WTC11 (cell line): ENCODE measurements at regions not wholly inside any gene's neighbourhood (a gene's known extent, or its start where the extent isn't known, plus 50 kb on each side); places are given as distances from the start of the nearest gene placed in this dataset.

Source experiments
- ATAC-seq: fragments of 200-7000 bp; cut with Tn5 transposase; 2 replicates; pipeline ENCODE4 v1.10.0; 2021; ENCODE audit warnings: mild to moderate bottlenecking, moderate library complexity
- CTCF ChIA-PET: fragments of 300-600 bp; sonication (Branson Sonifier 250); formaldehyde crosslinking; loops from one replicate; lab custom pipeline; 2021; ENCODE audit warnings: antibody characterized with exemption; lab: Charles Lee
- POLR2A ChIA-PET: fragments of 350-600 bp; sonication (Branson Sonifier 250); formaldehyde crosslinking; loops from one replicate; lab custom pipeline; 2021; ENCODE audit warnings: antibody characterized with exemption; lab: Charles Lee
- DNase-seq: peaks from one replicate; pipeline ENCODE4 v3.0.0; 2021; ENCODE audit warnings: low spot score
- H3K27ac Mint-ChIP-seq: 2 replicates; pipeline ENCODE4 v1.8.0; 2021; ENCODE audit warnings: mixed read lengths
- H3K27me3 Mint-ChIP-seq: 2 replicates; pipeline ENCODE4 v1.8.0; 2021; ENCODE audit warnings: low read depth, mild to moderate bottlenecking, moderate library complexity, mixed read lengths
- H3K36me3 Mint-ChIP-seq: 2 replicates; pipeline ENCODE4 v1.8.0; 2021; ENCODE audit warnings: mixed read lengths
- H3K4me1 Mint-ChIP-seq: 2 replicates; pipeline ENCODE4 v1.8.0; 2022; ENCODE audit warnings: mixed read lengths
- H3K4me3 Mint-ChIP-seq: 2 replicates; pipeline ENCODE4 v1.8.0; 2021; ENCODE audit warnings: mild to moderate bottlenecking, moderate library complexity, mixed read lengths
- H3K9me3 Mint-ChIP-seq: 2 replicates; pipeline ENCODE4 v1.8.0; 2021; ENCODE audit warnings: mixed read lengths
- ARID4B ChIP-seq: sonication (generic); formaldehyde crosslinking; IDR thresholded peaks from 2 replicates; pipeline ENCODE4 v1.8.0; 2023; ENCODE audit warnings: missing genetic modification reagents, mild to moderate bottlenecking, borderline replicate concordance
- ATF3 ChIP-seq: sonication (generic); formaldehyde crosslinking; conservative IDR thresholded peaks from 2 replicates; pipeline ENCODE4 v1.8.1; 2022; ENCODE audit warnings: mild to moderate bottlenecking, missing genetic modification reagents
- ATF6 ChIP-seq: sonication (generic); formaldehyde crosslinking; IDR thresholded peaks from 2 replicates; pipeline ENCODE4 v1.8.1; 2023; ENCODE audit warnings: mild to moderate bottlenecking, missing genetic modification reagents
- CTCF ChIP-seq: fragments of 200-600 bp; IDR thresholded peaks from 2 replicates; pipeline ENCODE4 v1.8.0; 2022; ENCODE audit warnings: antibody characterized with exemption
- E2F1 ChIP-seq: sonication (generic); formaldehyde crosslinking; IDR thresholded peaks from 2 replicates; pipeline ENCODE4 v1.8.0; 2022; ENCODE audit warnings: mild to moderate bottlenecking, missing genetic modification reagents
- IRF1 ChIP-seq: sonication (generic); formaldehyde crosslinking; IDR thresholded peaks from 2 replicates; pipeline ENCODE4 v1.8.0; 2023; ENCODE audit warnings: missing genetic modification reagents
- JUN ChIP-seq: sonication (generic); formaldehyde crosslinking; IDR thresholded peaks from 2 replicates; pipeline ENCODE4 v1.8.0; 2023; ENCODE audit warnings: mild to moderate bottlenecking, missing genetic modification reagents
- NFE2L1 ChIP-seq: sonication (generic); formaldehyde crosslinking; IDR thresholded peaks from 2 replicates; pipeline ENCODE4 v1.8.1; 2023; ENCODE audit warnings: missing genetic modification reagents
- PRRX2 ChIP-seq: fragments of 250-450 bp; sonication (Bioruptor Pico); IDR thresholded peaks from 2 replicates; pipeline ENCODE4 v1.8.0; 2021; ENCODE audit warnings: mild to moderate bottlenecking
- SMAD3 ChIP-seq: sonication (generic); formaldehyde crosslinking; IDR thresholded peaks from 2 replicates; pipeline ENCODE4 v1.8.0; 2022; ENCODE audit warnings: missing genetic modification reagents, mild to moderate bottlenecking, borderline replicate concordance
- SOX15 ChIP-seq: fragments of 250-450 bp; sonication (Bioruptor Pico); IDR thresholded peaks from 2 replicates; pipeline ENCODE4 v1.9.0; 2021; ENCODE audit warnings: mild to moderate bottlenecking
- TEAD1 ChIP-seq: sonication (generic); formaldehyde crosslinking; IDR thresholded peaks from 2 replicates; pipeline ENCODE4 v1.8.0; 2022; ENCODE audit warnings: mild to moderate bottlenecking, missing genetic modification reagents
- TEAD4 ChIP-seq: sonication (generic); formaldehyde crosslinking; IDR thresholded peaks from 2 replicates; pipeline ENCODE4 v1.8.0; 2022; ENCODE audit warnings: mild to moderate bottlenecking, missing genetic modification reagents
- USF1 ChIP-seq: sonication (generic); formaldehyde crosslinking; IDR thresholded peaks from 2 replicates; pipeline ENCODE4 v1.8.0; 2022; ENCODE audit warnings: mild to moderate bottlenecking, missing genetic modification reagents
- ZMAT4 ChIP-seq: fragments of 250-450 bp; sonication (Bioruptor Pico); IDR thresholded peaks from 2 replicates; pipeline ENCODE4 v1.9.0; 2021; ENCODE audit warnings: mild to moderate bottlenecking
- ZNF423 ChIP-seq: fragments of 250-450 bp; sonication (Bioruptor Pico); IDR thresholded peaks from 2 replicates; pipeline ENCODE4 v2.1.2; 2022; ENCODE audit warnings: mild to moderate bottlenecking, moderate library complexity

GRCh38 chr12:74293689-74294131 lies 243.9 kb upstream of the ATXN7L3B start (continued):
- no peak for TF ChIP-seq ATF6 (CRISPR knock-in tag)
- no peak for TF ChIP-seq ZMAT4

- Mint-ChIP-seq H3K4me3 (no peak overlapping the region), H3K27ac (no peak overlapping the region), H3K36me3 (no peaks in the 10 kb centered on the region), H3K27me3 (no peaks in the 10 kb centered on the region), H3K4me1 (no peaks in the 10 kb centered on the region), H3K9me3 (no peaks in the 10 kb centered on the region)
- ChIA-PET POLR2A (interaction anchor here (0.5 kb wide), 1 partner anchor 186 kb away, joined by 4 read pairs; no protein-coding TSS in a partner anchor), CTCF (interaction anchor here (0.6 to 3.5 kb wide), 7 partner anchors 94 to 810 kb away, joined by 3 to 28 read pairs (median 5); no protein-coding TSS in a partner anchor)
- DNase-seq (no peak), ATAC-seq (peak; percentile 99)
- TF ChIP-seq E2F1 (CRISPR knock-in tag) (no peak), SMAD3 (CRISPR knock-in tag) (no peak), TEAD1 (CRISPR knock-in tag) (no peak), TEAD4 (CRISPR knock-in tag) (no peak), SOX15 (CRISPR knock-in tag) (no peak), IRF1 (CRISPR knock-in tag) (no peak), CTCF (0 out of 2 replicates have a peak, but pooled peaks have one; percentile 25), ARID4B (CRISPR knock-in tag) (no peak), JUN (CRISPR knock-in tag) (no peak)
These were observed 220.5 kb upstream of the ATXN7L3B start for GRCh38 chr12:74317078-74317601.

GRCh38 chr12:74317741-74318140 lies 219.9 kb upstream of the ATXN7L3B start:
- TF ChIP-seq USF1 (CRISPR knock-in tag): no peak
- no peak for TF ChIP-seq PRRX2
- no peak for TF ChIP-seq ZNF423
- TF ChIP-seq CTCF: no peak
- no peak for TF ChIP-seq NFE2L1
- no peak for TF ChIP-seq ATF3 (CRISPR knock-in tag)
- TF ChIP-seq, all 79 proteins: peak for 0
- Mint-ChIP-seq H3K36me3 (no peaks in the 10 kb centered on the region), H3K4me1 (no peaks in the 10 kb centered on the region), H3K9me3 (no peaks in the 10 kb centered on the region), H3K4me3 (no peak overlapping the region), H3K27ac (no peak overlapping the region), H3K27me3 (no peaks in the 10 kb centered on the region)
- CTCF ChIA-PET: interaction anchor here (0.7 to 3.5 kb wide), 4 partner anchors 98 to 296 kb away, joined by 3 to 28 read pairs (median 6); no protein-coding TSS in a partner anchor
- POLR2A ChIA-PET: interaction anchor here (0.6 kb wide), 1 partner anchor 30 kb away, joined by 6 read pairs; no protein-coding TSS in a partner anchor
- no peak for DNase-seq
- ATAC-seq: no peak
